Cardiac fibroblast (primary cell): ENCODE measurements at regions not wholly inside any gene's neighbourhood (a gene's known extent, or its start where the extent isn't known, plus 50 kb on each side); places are given as distances from the start of the nearest gene placed in this dataset.
A peak's percentile ranks its signal among the peaks of the same experiment; 100 is the strongest.
"Not testable (repeated sequence)": the region's sequence is repeated elsewhere in the genome, so short reads cannot be mapped to it uniquely, and the experiment has no call there.

Experiments used
- DNase-seq, 2 donors: peaks; one replicate each; pipeline versions ENCODE4 v3.0.0 to v3.0.0-alpha.2; 2010; ENCODE audit warnings: low read depth in 2 of 2
- H3K4me3 ChIP-seq, 2 donors: replicated peaks in 1 of 2; 1 replicate in 1 of 2; 2 replicates in 1 of 2; pipeline ENCODE4 v1.5.1; 2011; ENCODE audit warnings: low read depth in 2 of 2, low read length in 2 of 2, mild to moderate bottlenecking in 2 of 2, moderate library complexity in 1 of 2
- CTCF ChIP-seq: IDR thresholded peaks from one replicate; pipeline ENCODE4 v1.5.1; 2011; ENCODE audit warnings: low read depth, mild to moderate bottlenecking, low read length, inconsistent platforms

DNA sequence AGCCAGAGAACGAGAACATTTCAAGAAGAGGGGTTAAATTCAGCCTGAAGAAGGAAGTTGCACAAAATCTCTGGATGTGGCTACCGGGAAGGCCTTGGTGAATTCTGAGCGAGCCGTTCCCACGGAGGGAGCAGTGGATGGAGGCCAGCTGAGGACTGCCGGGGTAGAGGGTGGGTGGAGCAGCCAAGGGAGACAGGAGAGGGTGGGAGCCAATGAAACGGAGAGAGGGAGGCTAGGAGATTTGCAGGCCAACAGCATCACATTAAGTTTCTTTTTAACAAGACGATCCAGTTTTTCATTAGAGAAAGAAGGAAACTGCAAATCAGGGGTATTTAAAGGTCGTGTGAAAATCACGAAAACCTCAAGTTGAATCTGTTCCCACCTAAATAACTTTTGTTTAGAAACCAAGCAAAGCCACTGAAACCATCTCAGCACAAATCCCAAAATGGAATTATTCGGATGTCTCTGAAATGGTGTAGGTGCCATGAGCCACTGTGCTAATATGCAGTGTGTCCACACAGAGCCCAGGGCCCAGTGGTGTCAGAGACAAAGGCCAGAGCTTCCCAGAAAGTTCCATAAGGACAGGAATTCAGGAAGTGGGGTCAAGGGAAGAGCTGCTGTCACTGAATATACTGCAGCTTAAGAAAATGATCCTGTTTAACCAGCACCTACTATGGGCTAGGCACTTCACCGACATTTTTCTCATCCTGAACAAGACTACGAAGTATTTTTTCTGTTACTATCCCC, 59.7 kb upstream of the SLC35C1 start:
- peak in 1 of 2 donors; percentile 52 for DNase-seq
- TF ChIP-seq CTCF: no peak
- no peak overlapping the region for H3K4me3 ChIP-seq

GRCh38 chr11:45743556-45744468, 61.1 kb upstream of the SLC35C1 start:
- no peak for TF ChIP-seq CTCF
- no peak for DNase-seq
- H3K4me3 ChIP-seq: no peak overlapping the region

DNA sequence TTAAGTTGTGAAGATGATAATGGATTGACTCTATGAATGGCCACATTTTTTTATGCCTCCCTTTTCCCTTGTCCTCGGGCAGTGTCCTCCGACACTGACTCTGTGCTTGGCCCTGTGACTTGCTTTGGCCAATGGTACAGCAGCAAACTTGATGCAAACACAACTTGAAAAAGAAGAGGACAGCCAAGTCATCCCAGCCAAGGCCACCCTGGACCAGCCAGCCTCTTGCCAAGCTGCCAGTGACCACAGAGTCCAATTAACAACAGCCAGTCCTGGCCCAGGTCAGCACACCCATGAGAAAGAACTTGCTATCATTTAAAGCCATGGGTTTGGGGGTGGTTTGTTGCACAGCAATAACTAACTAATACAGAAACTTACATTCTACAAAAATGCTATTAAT, 63.4 kb upstream of the SLC35C1 start:
- TF ChIP-seq CTCF: no peak
- no peak for DNase-seq
- no peak overlapping the region for H3K4me3 ChIP-seq

GRCh38 chr11:45741032-45741431, 63.9 kb upstream of the SLC35C1 start:
- no peak overlapping the region for H3K4me3 ChIP-seq
- TF ChIP-seq CTCF: no peak
- no peak for DNase-seq

- peak in 1 of 2 donors; percentile 5 for DNase-seq
- H3K4me3 ChIP-seq: no peak overlapping the region
- TF ChIP-seq CTCF: no peak
Measured at GRCh38 chr11:45739866-45740265, 65.1 kb upstream of the SLC35C1 start.

- DNase-seq, H3K4me3 ChIP-seq: not testable (repeated sequence)
Measured at GRCh38 chr11:45739071-45739470, 65.9 kb upstream of the SLC35C1 start.

DNA sequence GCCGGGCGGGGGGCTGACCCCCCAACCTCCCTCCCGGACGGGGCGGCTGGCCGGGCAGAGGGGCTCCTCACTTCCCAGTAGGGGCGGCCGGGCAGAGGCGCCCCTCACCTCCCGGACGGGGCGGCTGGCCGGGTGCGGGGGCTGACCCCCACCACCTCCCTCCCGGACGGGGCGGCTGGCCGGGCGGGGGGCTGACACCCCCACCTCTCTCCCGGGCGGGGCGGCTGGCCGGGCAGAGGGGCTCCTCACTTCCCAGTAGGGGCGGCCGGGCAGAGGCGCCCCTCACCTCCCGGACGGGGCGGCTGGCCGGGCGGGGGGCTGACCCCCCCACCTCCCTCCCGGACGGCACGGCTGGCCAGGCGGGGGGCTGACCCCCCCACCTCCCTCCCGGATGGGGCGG, 66.8 kb upstream of the SLC35C1 start:
- DNase-seq: not testable (repeated sequence)

More for the DNA sequence above, 66.8 kb upstream of the SLC35C1 start:
- not testable (repeated sequence) for H3K4me3 ChIP-seq
